GM23338 (cell line): ENCODE measurements at regions not wholly inside any gene's neighbourhood (a gene's known extent, or its start where the extent isn't known, plus 50 kb on each side); places are given as distances from the start of the nearest gene placed in this dataset.

Source experiments
- CREB1 ChIP-seq: fragments of 250-450 bp; sonication (Bioruptor Pico); IDR thresholded peaks from 2 replicates; pipeline ENCODE4 v1.5.0; 2020; ENCODE audit warnings: low read depth, mild to moderate bottlenecking, moderate library complexity
- CTCF ChIP-seq, 2 experiments: fragments of 200-600 bp in 1 of 2; sonication (generic) in 1 of 2; conservative IDR thresholded peaks; 2 replicates each; pipeline versions ENCODE4 v1.5.1 to v1.6.1; 2016 to 2017; ENCODE audit warnings: antibody characterized with exemption in 2 of 2, low read depth in 2 of 2, mild to moderate bottlenecking in 2 of 2, moderate library complexity in 1 of 2
- EZH2phosphoT487 ChIP-seq: fragments of 200-600 bp; sonication (generic); IDR thresholded peaks from one replicate; pipeline ENCODE4 v1.8.1; 2018; ENCODE audit warnings: antibody characterized with exemption; ENCODE audit not compliant: unreplicated experiment
- JUNB ChIP-seq: IDR thresholded peaks from one replicate; pipeline ENCODE4 v1.6.1; 2016; ENCODE audit warnings: antibody characterized with exemption; ENCODE audit not compliant: unreplicated experiment
- POLR2AphosphoS5 ChIP-seq: IDR thresholded peaks from 2 replicates; pipeline ENCODE4 v1.6.1; 2016; ENCODE audit warnings: antibody characterized with exemption, low read depth

DNA sequence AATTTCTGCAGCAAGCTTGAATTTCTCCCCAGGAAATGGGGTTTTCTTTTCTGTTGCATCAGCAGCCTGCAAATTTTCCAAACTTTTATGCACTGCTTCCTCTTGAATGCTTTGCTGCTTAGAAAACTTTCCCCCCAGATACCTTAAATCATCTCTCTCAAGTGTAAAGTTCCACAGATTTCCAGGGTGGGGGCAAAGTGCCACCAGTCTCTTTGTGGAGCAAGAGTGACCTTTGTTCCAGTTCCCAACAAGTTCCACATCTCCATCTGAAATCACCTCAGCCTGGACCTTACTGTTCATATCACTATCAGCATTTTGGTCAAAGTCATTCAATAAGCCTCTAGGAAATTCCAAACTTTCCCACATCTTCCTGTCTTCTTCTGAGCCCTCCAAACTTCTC is 241.6 kb upstream of the TMTC1 start:
- TF ChIP-seq CREB1 (CRISPR knock-in tag) (no peak), EZH2phosphoT487 (no peak), CTCF (conservative IDR thresholded peaks at IDR 0.05; ENCODE audit: low read depth in 2 of 2) (no peak), POLR2AphosphoS5 (no peak), JUNB (no peak)
